HTR-8/SVneo (cell line): ENCODE measurements at regions not wholly inside any gene's neighbourhood (a gene's known extent, or its start where the extent isn't known, plus 50 kb on each side); places are given as distances from the start of the nearest gene placed in this dataset.

ENCODE experiments used
- DNase-seq: peaks from one replicate; pipeline ENCODE4 v3.0.0; 2011; ENCODE audit warnings: low spot score, mixed read lengths; ENCODE audit not compliant: insufficient read length
- FAIRE-seq: peaks from 2 replicates; lab custom pipeline; 2011; peaks lifted over from hg19 to GRCh38; lab: Jason Lieb, UNC

DNA sequence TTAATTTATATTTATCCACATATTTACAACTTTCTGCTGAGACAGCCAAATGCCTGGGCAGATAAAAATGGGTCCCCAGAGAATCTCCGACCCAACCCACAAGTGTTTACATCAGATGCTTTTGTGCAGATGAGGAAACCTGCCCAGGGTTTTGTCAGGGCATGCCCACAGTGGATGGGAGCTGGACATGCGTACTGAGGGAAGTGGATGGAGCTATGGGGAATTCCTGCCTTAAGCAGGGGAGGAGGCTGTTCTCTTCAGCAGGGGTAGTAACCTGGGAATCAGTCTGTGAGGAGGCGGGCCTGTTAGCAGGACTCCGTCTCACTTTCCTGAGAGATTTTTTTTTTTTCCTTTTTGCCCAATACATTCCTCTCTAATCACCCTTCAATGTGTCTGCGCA is 122.9 kb downstream of the RFC3 start:
- FAIRE-seq: no peak

DNA sequence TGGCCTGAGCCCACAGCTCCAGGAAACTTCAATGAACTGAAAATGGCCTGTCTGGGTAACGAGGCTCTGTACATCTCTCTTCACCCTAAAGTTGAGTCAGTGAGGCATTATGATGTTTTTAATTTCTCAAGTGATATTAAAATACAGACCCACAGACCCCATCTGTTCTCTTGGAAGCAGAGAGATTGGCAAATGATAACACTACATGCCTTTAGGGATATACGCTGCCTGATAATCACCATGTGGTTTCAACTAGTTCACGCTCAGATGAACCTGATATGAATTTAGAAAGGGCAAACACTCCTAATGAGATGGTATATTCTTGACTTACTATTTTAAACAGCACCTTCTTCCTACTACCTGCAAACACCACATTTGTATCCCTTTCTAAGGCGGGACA is 127.5 kb downstream of the RFC3 start:
- DNase-seq: no peak
- no peak for FAIRE-seq

More for the DNA sequence above, 122.9 kb downstream of the RFC3 start:
- no peak for DNase-seq

DNA sequence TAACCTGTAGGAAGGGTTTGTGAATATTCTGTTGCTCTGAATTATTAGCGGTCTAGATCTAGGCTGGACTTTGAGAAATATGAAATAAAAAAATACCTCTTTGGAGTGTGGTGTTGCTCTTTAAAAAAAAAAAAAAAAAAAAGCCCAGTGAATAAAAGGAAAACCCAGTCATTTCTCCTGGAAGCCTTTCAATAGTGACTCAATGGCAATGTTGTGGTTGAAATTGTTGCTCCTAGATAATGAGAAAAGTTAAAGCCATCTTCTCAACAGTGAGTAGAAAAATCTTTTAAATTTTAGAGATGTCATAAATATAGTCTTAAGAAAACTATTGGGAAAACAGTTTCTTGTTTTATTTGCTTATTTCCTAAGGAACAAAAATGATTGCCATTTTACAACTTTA is 135.3 kb downstream of the RFC3 start:
- FAIRE-seq: no peak
- DNase-seq: no peak

- DNase-seq: no peak
- FAIRE-seq: no peak
These were observed 135.8 kb downstream of the RFC3 start for GRCh38 chr13:33953781-33954180.

DNA sequence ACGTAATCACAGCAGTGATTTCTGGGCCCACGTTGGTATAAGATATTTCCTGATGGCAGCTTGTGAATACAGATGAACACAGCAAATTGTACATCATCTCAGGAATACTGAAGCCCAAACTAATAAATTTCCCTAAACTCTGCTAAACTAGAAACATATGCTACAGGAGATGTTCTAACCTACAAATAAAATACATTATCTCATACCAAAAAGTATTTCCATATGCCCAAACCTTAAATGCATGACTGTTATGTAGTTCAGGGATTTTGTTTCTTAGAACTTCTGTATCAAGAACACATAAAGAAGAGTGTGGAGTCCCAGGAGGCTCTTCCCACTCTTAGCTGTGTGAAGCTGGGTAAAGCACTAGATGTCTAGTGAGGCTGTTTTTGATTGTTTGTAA is 138.4 kb downstream of the RFC3 start:
- FAIRE-seq (no peak), DNase-seq (no peak)

- FAIRE-seq (no peak), DNase-seq (no peak)
These were observed 139.6 kb downstream of the RFC3 start for GRCh38 chr13:33957497-33957905.

DNA sequence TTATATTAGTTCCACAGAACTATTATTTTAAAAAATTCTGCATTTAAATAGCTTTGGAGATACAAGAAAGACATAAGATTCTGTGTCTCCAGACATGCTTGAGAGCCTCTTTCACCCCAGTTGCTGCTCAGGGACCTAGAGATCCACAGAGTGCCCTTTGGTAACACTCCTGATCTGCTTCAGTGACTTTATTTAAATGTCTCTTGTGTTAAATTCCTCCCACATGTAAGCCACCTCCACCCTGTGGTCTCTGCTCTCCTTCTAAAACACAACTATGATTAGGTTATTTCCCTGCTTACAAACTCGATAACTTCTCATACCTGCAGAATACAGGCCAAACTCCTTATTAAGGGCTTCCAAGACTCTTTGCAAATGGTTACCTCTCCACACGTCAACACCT is 141.0 kb downstream of the RFC3 start:
- FAIRE-seq (no peak), DNase-seq (no peak)

DNA sequence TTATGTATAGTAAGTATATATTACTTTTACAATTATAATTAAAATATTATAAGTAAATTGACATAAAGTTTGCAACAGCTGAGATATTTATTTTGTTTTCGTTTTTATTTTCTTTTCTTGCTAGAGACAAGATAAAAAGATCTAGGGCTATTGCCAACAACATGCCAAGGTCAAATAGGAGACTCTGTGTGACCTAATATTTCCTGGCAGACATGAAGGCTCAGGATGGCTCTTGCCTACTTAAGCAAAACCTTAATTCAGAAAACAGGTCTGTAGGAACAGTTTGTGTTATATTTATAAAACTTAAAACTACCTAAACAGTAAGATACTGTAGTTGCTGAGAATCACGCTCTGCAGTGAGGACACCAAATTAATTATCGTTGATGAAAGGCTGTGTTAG is 145.2 kb downstream of the RFC3 start:
- FAIRE-seq (no peak), DNase-seq (no peak)

DNA sequence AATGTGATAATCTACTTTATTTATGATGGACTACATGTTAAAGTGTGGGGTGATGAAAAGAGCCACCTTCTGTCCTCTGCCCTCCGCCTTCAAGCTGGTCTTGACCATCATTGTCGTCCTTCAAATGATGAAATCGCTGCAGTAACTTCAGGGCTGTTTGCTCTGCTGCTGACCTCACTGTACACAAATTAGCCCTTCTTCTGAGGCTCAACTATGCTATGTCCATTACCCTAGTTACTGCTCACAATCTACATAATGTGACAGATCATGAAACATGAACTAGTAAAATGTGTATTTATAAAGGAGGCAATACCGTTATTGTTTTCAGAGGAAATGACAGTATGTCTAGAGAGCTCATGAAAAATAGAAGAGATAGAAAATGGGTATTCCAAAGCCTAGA is 145.9 kb downstream of the RFC3 start:
- FAIRE-seq: no peak
- DNase-seq: no peak

DNA sequence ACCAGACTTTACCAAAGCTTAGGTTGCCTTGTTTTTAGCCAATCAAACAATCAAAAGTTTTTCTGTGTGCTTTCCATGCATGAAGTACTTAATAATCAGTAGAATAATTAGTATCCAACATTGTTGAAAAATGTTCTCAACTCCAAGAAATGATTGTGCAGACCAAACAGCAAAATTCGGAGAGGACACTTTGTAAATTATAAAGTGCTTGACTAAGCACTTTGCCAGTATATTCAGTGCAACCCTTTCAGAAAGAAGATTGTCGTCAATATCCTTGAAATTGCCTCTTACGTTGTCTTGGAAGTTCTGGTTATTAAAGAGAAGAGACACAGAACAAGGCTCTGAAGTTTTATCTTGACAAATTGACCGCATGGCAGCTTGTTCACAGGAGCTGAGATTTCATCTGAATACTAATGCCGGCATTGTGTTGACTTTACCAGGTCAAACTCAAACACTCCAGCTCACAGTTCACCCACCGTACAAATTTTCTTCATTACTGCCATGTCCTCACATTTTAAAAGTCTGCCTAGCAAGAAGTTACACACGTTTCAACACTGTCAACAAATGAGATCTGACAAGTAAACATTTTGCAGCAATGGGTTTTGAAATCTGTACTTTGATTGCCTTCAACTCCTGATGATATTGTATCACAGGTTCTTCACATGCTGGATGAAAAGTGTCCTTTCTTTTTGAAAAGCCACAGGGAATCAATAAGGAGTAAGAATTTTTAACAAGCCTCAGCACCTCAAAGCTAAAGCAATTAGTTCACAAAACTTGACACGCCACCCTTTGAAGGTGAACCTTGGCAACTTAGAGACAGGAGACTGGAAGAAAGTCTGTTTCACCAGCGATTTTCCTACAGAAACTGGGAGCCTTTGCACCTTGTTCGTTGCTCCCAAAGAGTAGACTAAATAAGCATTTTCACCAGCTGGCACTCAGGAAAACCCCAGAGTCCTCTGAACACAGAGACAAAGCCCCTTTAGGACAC is 150.9 kb downstream of the RFC3 start:
- no peak for DNase-seq
- no peak for FAIRE-seq

DNA sequence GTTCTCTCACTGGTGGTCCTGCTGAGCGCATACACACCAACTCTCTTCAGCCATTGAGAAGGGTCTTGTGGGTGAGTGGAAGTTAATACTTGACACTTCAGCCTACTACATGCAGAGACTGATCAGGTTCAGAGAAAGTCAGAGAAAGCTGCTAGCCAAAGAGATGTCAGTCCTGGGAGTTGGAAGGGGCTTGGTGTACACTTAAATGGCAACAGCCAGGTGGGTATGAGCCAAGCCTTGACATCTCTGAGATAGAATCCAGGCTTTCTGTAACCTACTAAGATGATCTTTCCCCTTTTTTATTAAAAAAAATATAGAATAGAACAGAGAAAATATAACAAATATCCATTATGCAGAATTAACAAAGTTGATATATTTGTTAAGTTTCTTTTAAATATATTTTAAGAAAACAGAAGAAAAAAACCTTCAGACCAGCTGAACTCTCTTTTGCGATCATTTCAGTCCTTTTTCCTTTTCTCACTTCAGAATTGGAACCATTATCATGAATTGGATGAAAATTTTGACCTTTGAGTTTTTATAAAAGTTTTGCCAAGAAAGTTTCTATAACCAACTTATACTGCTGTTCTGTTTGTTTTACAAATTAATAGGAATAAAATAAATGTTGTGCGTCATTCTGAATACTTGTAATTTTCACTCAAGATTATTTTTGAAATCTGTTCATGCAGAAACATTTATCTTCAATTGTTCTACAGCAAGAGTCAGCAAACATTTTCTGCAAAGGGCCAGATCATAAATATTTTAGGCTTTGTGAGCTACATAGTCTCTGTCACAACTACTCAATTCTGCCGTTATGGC is 153.0 kb downstream of the RFC3 start:
- DNase-seq (no peak), FAIRE-seq (no peak)

- DNase-seq: no peak
- no peak for FAIRE-seq
These were observed 153.5 kb downstream of the RFC3 start for GRCh38 chr13:33971562-33971819.

GRCh38 chr13:33973194-33973593 is 155.2 kb downstream of the RFC3 start:
- FAIRE-seq: no peak

GRCh38 chr13:33976965-33977364 is 159.0 kb downstream of the RFC3 start:
- DNase-seq (no peak), FAIRE-seq (no peak)

More at GRCh38 chr13:33973194-33973593, 155.2 kb downstream of the RFC3 start:
- no peak for DNase-seq

GRCh38 chr13:33978653-33979052 is 160.7 kb downstream of the RFC3 start:
- DNase-seq: no peak
- no peak for FAIRE-seq

DNA sequence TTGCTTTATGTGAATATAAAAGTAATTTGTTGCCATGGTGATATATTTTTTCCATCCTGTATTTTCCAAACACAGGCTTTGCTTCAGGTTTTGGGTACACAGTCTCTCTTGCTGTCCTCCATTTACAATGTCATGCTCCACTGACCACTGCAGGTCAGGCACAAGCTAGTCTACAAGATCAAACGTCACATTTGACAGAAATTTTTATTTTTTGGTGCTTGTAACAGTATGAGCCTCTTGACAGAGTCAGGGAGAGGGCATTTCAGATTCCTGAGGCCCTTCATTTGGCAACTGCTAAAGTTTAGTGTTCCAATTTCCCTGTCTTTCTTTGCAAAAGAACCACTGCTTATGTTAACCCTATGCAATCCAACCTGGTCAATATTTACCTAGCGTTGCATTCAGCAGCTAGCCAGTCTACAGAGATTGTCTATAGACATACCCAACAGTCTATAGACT is 175.0 kb downstream of the RFC3 start:
- no peak for DNase-seq
- no peak for FAIRE-seq

DNA sequence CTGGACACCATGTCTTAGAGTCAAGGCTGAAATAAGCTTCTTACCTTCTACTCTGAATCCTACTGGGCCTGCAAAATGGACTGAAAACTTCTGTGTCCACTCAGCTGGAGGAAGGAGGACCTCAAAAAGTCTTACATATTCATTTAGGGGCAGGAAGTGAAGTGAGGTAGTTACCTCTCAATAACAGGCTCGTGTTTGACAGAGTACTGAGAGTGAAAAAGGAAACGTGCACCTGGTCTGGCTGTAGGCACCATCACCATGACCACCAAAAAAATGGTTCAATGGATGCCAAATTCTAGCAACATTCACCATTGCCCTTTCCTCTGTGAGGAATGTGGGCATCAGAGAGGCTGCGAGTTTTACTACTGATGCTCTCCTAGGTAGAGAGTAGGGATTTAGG is 176.2 kb downstream of the RFC3 start:
- no peak for DNase-seq
- FAIRE-seq: no peak

- no peak for DNase-seq
- no peak for FAIRE-seq
These were observed 177.0 kb downstream of the RFC3 start for GRCh38 chr13:33994826-33995502.

GRCh38 chr13:33996636-33997035 is 178.7 kb downstream of the RFC3 start:
- DNase-seq (no peak), FAIRE-seq (no peak)

- no peak for DNase-seq
- FAIRE-seq: no peak
These were observed 179.6 kb downstream of the RFC3 start for GRCh38 chr13:33997574-33997973.
